GM18870 (cell line): ENCODE measurements at regions not wholly inside any gene's neighbourhood (a gene's known extent, or its start where the extent isn't known, plus 50 kb on each side); places are given as distances from the start of the nearest gene placed in this dataset.
A peak's percentile ranks its signal among the peaks of the same experiment; 100 is the strongest.
"Not testable (repeated sequence)": the region's sequence is repeated elsewhere in the genome, so short reads cannot be mapped to it uniquely, and the experiment has no call there.

Source experiments
- ATAC-seq: cut with Tn5 transposase; IDR thresholded peaks from one replicate; pipeline ENCODE4 v1.9.1; 2021; ENCODE audit warnings: moderate library complexity; ENCODE audit not compliant: unreplicated experiment

- not testable (repeated sequence) for ATAC-seq
Observed at GRCh38 chr13:18248533-18249240, 932.9 kb downstream of the TUBA3C start.

- ATAC-seq = not testable (repeated sequence)
Observed at GRCh38 chr13:18240086-18240485, 941.5 kb downstream of the TUBA3C start.

- ATAC-seq = not testable (repeated sequence)
Observed at GRCh38 chr13:18238586-18238985, 943.0 kb downstream of the TUBA3C start.

GRCh38 chr13:18236528-18236815, 945.2 kb downstream of the TUBA3C start:
- ATAC-seq = no peak

GRCh38 chr13:18235756-18236527, 945.7 kb downstream of the TUBA3C start:
- ATAC-seq = no peak

- no peak for ATAC-seq
Observed at GRCh38 chr13:18235172-18235571, 946.5 kb downstream of the TUBA3C start.

- ATAC-seq = not testable (repeated sequence)
Observed at GRCh38 chr13:18234451-18234850, 947.2 kb downstream of the TUBA3C start.

- no peak for ATAC-seq
Observed at GRCh38 chr13:18233783-18234299, 947.8 kb downstream of the TUBA3C start.

GRCh38 chr13:18232994-18233782, 948.4 kb downstream of the TUBA3C start:
- no peak for ATAC-seq

GRCh38 chr13:18232298-18232993, 949.2 kb downstream of the TUBA3C start:
- ATAC-seq = no peak

- ATAC-seq = not testable (repeated sequence)
Observed at GRCh38 chr13:18224411-18224810, 957.2 kb downstream of the TUBA3C start.

GRCh38 chr13:18214689-18215088, 966.9 kb downstream of the TUBA3C start:
- not testable (repeated sequence) for ATAC-seq

- not testable (repeated sequence) for ATAC-seq
Observed at GRCh38 chr13:18213511-18213910, 968.1 kb downstream of the TUBA3C start.

- no peak for ATAC-seq
Observed at GRCh38 chr13:18212873-18213272, 968.8 kb downstream of the TUBA3C start.

- ATAC-seq = peak; percentile 61
Observed at GRCh38 chr13:18211752-18212560, 969.7 kb downstream of the TUBA3C start.

GRCh38 chr13:18204614-18205178, 976.9 kb downstream of the TUBA3C start:
- not testable (repeated sequence) for ATAC-seq

- ATAC-seq = not testable (repeated sequence)
Observed at GRCh38 chr13:18195365-18195678, 986.3 kb downstream of the TUBA3C start.

GRCh38 chr13:18194631-18195364, 986.8 kb downstream of the TUBA3C start:
- not testable (repeated sequence) for ATAC-seq

GRCh38 chr13:18194104-18194503, 987.5 kb downstream of the TUBA3C start:
- ATAC-seq = not testable (repeated sequence)
